ENCODE measurements at regions not wholly inside any gene's neighbourhood (a gene's known extent, or its start where the extent isn't known, plus 50 kb on each side); places are given as distances from the start of the nearest gene placed in this dataset.

DNA sequence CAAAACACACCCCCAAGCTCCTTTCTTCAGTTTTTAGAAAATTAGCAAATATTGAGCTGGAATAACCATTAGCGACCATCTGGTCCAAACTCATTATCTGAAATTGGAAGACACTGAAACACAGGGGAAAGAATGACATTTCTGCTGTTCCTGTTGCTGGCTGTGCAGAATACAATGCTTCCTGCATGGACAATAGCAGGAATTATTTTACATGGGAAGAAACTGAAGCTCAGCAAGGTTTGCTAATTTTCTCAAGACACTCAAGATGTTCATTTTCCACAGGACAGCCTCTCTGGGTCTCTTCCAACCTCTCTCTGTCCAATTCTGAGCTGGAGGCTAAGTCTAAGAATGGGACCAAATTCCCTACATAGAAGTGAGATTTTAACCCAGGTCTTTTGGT is 81.9 kb upstream of the TNS3 start:
- TF ChIP-seq, protein P1, sequence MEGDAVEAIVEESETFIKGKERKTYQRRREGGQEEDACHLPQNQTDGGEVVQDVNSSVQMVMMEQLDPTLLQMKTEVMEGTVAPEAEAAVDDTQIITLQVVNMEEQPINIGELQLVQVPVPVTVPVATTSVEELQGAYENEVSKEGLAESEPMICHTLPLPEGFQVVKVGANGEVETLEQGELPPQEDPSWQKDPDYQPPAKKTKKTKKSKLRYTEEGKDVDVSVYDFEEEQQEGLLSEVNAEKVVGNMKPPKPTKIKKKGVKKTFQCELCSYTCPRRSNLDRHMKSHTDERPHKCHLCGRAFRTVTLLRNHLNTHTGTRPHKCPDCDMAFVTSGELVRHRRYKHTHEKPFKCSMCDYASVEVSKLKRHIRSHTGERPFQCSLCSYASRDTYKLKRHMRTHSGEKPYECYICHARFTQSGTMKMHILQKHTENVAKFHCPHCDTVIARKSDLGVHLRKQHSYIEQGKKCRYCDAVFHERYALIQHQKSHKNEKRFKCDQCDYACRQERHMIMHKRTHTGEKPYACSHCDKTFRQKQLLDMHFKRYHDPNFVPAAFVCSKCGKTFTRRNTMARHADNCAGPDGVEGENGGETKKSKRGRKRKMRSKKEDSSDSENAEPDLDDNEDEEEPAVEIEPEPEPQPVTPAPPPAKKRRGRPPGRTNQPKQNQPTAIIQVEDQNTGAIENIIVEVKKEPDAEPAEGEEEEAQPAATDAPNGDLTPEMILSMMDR (IDR thresholded peaks at IDR 0.05), result no peak
- TF ChIP-seq EZH2 (IDR thresholded peaks at IDR 0.05; ENCODE audit: borderline replicate concordance, insufficient read depth, low read depth, low read length, poor library complexity, severe bottlenecking), result no peak
